GM13977 (cell line): ENCODE measurements at regions not wholly inside any gene's neighbourhood (a gene's known extent, or its start where the extent isn't known, plus 50 kb on each side); places are given as distances from the start of the nearest gene placed in this dataset.

Source experiments
- DNase-seq: peaks from one replicate; pipeline ENCODE4 v3.0.0; 2012; ENCODE audit warnings: low spot score
- CTCF ChIP-seq: IDR thresholded peaks from 2 replicates; pipeline ENCODE4 v1.5.1; 2012; ENCODE audit warnings: mild to moderate bottlenecking, control low read depth; ENCODE audit not compliant: insufficient read depth; ENCODE audit errors: extremely low read depth, missing control alignments
- in situ Hi-C: fragments of 300-500 bp; cut with MboI; formaldehyde crosslinking; loops from one replicate; pipeline ENCODE4 v1.12.0; 2022; ENCODE audit warnings: low sequenced_read_pairs, low pct_unique_long_range_greater_than_20kb, mixed read lengths, inconsistent platforms; ENCODE audit not compliant: unreplicated experiment

GRCh38 chr5:118603278-118603677 lies 385.1 kb downstream of the DTWD2 start:
- no peak for TF ChIP-seq CTCF

GRCh38 chr5:118598311-118598710 lies 390.0 kb downstream of the DTWD2 start:
- in situ Hi-C loops = no loop called here
- TF ChIP-seq CTCF = no peak
- DNase-seq = no peak

More at GRCh38 chr5:118603278-118603677, 385.1 kb downstream of the DTWD2 start:
- DNase-seq = no peak
- in situ Hi-C loops = no loop called here

GRCh38 chr5:118597543-118597942 lies 390.8 kb downstream of the DTWD2 start:
- TF ChIP-seq CTCF = no peak
- no peak for DNase-seq
- in situ Hi-C loops = no loop called here

- DNase-seq = no peak
- in situ Hi-C loops = no loop called here
- no peak for TF ChIP-seq CTCF
Measured at GRCh38 chr5:118596255-118596654, 392.1 kb downstream of the DTWD2 start.

GRCh38 chr5:118593003-118593328 lies 395.4 kb downstream of the DTWD2 start:
- DNase-seq = no peak
- TF ChIP-seq CTCF = peak; percentile 28
- in situ Hi-C loops = no loop called here

- DNase-seq = no peak
- no peak for TF ChIP-seq CTCF
- in situ Hi-C loops = no loop called here
Measured at GRCh38 chr5:118592229-118593002, 395.9 kb downstream of the DTWD2 start.
